ENCODE measurements at regions not wholly inside any gene's neighbourhood (a gene's known extent, or its start where the extent isn't known, plus 50 kb on each side); places are given as distances from the start of the nearest gene placed in this dataset.

GRCh38 chr1:167158111-167158812 lies 62.4 kb upstream of the POU2F1 start:
- Histone ChIP-seq H3K79me2 (ENCODE audit: low read length) (no peaks in the 10 kb centered on the region), H3K9ac (ENCODE audit: low read length) (no peak overlapping the region), H3K9me3 (ENCODE audit: insufficient read depth, low read length) (no peaks in the 10 kb centered on the region), H3K4me2 (ENCODE audit: low read length) (no peak overlapping the region), H3K4me1 (ENCODE audit: low read length) (no peaks in the 10 kb centered on the region), H3K4me3 (ENCODE audit: low read length) (no peak overlapping the region), H3K27ac (ENCODE audit: low read length) (no peak overlapping the region), H4K20me1 (ENCODE audit: insufficient read depth, low read length) (no peaks in the 10 kb centered on the region), H3K36me3 (replicated peaks; ENCODE audit: low read depth, low read length) (no peaks in the 10 kb centered on the region), H2AFZ (ENCODE audit: low read depth, low read length) (no peak overlapping the region), H3K27me3 (ENCODE audit: low read depth, low read length) (no peaks in the 10 kb centered on the region)
- TF ChIP-seq EZH2phosphoT487 (IDR thresholded peaks at IDR 0.05; ENCODE audit: low read depth) = no peak
- TF ChIP-seq, protein P1, sequence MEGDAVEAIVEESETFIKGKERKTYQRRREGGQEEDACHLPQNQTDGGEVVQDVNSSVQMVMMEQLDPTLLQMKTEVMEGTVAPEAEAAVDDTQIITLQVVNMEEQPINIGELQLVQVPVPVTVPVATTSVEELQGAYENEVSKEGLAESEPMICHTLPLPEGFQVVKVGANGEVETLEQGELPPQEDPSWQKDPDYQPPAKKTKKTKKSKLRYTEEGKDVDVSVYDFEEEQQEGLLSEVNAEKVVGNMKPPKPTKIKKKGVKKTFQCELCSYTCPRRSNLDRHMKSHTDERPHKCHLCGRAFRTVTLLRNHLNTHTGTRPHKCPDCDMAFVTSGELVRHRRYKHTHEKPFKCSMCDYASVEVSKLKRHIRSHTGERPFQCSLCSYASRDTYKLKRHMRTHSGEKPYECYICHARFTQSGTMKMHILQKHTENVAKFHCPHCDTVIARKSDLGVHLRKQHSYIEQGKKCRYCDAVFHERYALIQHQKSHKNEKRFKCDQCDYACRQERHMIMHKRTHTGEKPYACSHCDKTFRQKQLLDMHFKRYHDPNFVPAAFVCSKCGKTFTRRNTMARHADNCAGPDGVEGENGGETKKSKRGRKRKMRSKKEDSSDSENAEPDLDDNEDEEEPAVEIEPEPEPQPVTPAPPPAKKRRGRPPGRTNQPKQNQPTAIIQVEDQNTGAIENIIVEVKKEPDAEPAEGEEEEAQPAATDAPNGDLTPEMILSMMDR (IDR thresholded peaks at IDR 0.05; ENCODE audit: low read depth, low read length) = no peak

DNA sequence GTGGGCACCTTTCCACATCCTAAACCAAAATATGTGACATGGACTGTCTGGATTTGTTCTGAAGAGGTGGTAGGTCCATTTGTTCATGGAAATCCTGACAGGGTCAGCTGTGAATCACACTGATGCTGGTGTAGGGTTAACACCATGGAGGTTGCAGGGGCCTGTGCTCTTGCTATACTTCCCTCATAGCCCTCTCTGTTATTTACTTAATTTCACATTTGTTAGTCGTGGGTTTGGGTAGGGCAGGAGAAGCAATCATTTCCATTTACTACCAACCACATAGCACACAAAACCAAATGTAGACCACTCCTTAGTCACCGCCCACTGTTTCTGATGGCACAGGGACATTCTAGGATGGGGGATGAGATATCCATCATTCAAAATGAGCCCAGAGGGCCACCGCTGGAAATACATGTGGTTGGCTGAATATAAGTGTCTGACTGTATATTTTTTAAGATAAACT lies 61.8 kb upstream of the POU2F1 start:
- Histone ChIP-seq H3K4me3 (ENCODE audit: low read length) (no peak overlapping the region), H3K4me2 (ENCODE audit: low read length) (no peak overlapping the region), H4K20me1 (ENCODE audit: insufficient read depth, low read length) (no peaks in the 10 kb centered on the region), H3K79me2 (ENCODE audit: low read length) (no peaks in the 10 kb centered on the region), H3K4me1 (ENCODE audit: low read length) (no peaks in the 10 kb centered on the region), H3K27me3 (ENCODE audit: low read depth, low read length) (no peaks in the 10 kb centered on the region), H3K27ac (ENCODE audit: low read length) (no peak overlapping the region), H3K9me3 (ENCODE audit: insufficient read depth, low read length) (no peaks in the 10 kb centered on the region), H3K36me3 (replicated peaks; ENCODE audit: low read depth, low read length) (no peaks in the 10 kb centered on the region), H3K9ac (ENCODE audit: low read length) (no peak overlapping the region), H2AFZ (ENCODE audit: low read depth, low read length) (no peak overlapping the region)
- TF ChIP-seq, protein P1 (IDR thresholded peaks at IDR 0.05; ENCODE audit: low read depth, low read length) = no peak
- TF ChIP-seq EZH2phosphoT487 (IDR thresholded peaks at IDR 0.05; ENCODE audit: low read depth) = no peak

GRCh38 chr1:167159782-167160181 lies 60.9 kb upstream of the POU2F1 start:
- no peak overlapping the region for H3K4me3 ChIP-seq (ENCODE audit: low read length)
- H3K9ac ChIP-seq (ENCODE audit: low read length) = no peak overlapping the region
- H2AFZ ChIP-seq (ENCODE audit: low read depth, low read length) = no peak overlapping the region
- H3K27me3 ChIP-seq (ENCODE audit: low read depth, low read length) = peaks cover 5% of the 10 kb centered on the region; the same call in 1 of the 2 replicates
- H4K20me1 ChIP-seq (ENCODE audit: insufficient read depth, low read length) = no peaks in the 10 kb centered on the region
- no peaks in the 10 kb centered on the region for H3K79me2 ChIP-seq (ENCODE audit: low read length)
- no peak overlapping the region for H3K27ac ChIP-seq (ENCODE audit: low read length)
- no peak overlapping the region for H3K4me2 ChIP-seq (ENCODE audit: low read length)
- TF ChIP-seq, protein P1 (IDR thresholded peaks at IDR 0.05; ENCODE audit: low read depth, low read length) = no peak
- TF ChIP-seq EZH2phosphoT487 (IDR thresholded peaks at IDR 0.05; ENCODE audit: low read depth) = no peak
- H3K4me1 ChIP-seq (ENCODE audit: low read length) = no peaks in the 10 kb centered on the region
- H3K9me3 ChIP-seq (ENCODE audit: insufficient read depth, low read length) = no peaks in the 10 kb centered on the region
- H3K36me3 ChIP-seq (replicated peaks; ENCODE audit: low read depth, low read length) = no peaks in the 10 kb centered on the region

DNA sequence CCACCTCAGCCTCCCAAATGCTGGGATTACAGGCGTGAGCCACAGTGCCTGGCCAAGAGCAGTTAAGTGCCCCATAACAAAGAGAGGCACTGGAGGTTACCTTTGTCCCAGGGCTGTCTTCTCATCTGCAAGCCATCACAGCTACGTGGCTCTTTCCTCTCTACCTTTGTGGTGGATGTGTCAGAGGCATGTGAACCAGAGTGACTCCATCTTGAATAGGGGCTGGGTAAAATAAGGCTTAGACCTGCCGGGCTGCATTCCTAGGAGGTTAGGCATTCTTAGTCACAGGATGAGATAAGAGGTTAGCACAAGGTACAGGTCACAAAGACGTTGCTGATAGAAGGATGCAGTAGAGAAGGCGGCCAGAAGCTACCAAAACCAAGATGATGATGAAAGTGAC lies 59.4 kb upstream of the POU2F1 start:
- Histone ChIP-seq H3K27ac (ENCODE audit: low read length) (no peak overlapping the region), H4K20me1 (ENCODE audit: insufficient read depth, low read length) (no peaks in the 10 kb centered on the region), H3K4me1 (ENCODE audit: low read length) (no peaks in the 10 kb centered on the region), H3K79me2 (ENCODE audit: low read length) (no peaks in the 10 kb centered on the region), H3K36me3 (replicated peaks; ENCODE audit: low read depth, low read length) (no peaks in the 10 kb centered on the region), H2AFZ (ENCODE audit: low read depth, low read length) (no peak overlapping the region), H3K9me3 (ENCODE audit: insufficient read depth, low read length) (no peaks in the 10 kb centered on the region), H3K4me3 (ENCODE audit: low read length) (no peak overlapping the region), H3K9ac (ENCODE audit: low read length) (no peak overlapping the region), H3K27me3 (ENCODE audit: low read depth, low read length) (peaks cover 10% of the 10 kb centered on the region; the same call in 1 of the 2 replicates), H3K4me2 (ENCODE audit: low read length) (no peak overlapping the region)
- TF ChIP-seq, protein P1 (IDR thresholded peaks at IDR 0.05; ENCODE audit: low read depth, low read length) = no peak
- no peak for TF ChIP-seq EZH2phosphoT487 (IDR thresholded peaks at IDR 0.05; ENCODE audit: low read depth)

Data from OCI-LY3 (cell line).